Ascending aorta (tissue), 2 donors: ENCODE measurements at regions not wholly inside any gene's neighbourhood (a gene's known extent, or its start where the extent isn't known, plus 50 kb on each side); places are given as distances from the start of the nearest gene placed in this dataset.

Source experiments
- DNase-seq, 2 donors: peaks; one replicate each; pipeline ENCODE4 v3.0.0-alpha.2; 2019; ENCODE audit warnings: low spot score in 2 of 2
- H3K27ac ChIP-seq, 2 donors: fragments of 200-600 bp; sonication (generic); one replicate each; pipeline ENCODE4 v1.5.1; 2016 to 2017; ENCODE audit warnings: mild to moderate bottlenecking in 1 of 2
- H3K27me3 ChIP-seq: fragments of 200-600 bp; sonication (generic); one replicate; pipeline ENCODE4 v1.5.1; 2017
- H3K36me3 ChIP-seq, 2 donors: fragments of 200-600 bp; sonication (generic); one replicate each; pipeline ENCODE4 v1.5.1; 2016
- H3K4me1 ChIP-seq, 2 donors: fragments of 200-600 bp; sonication (generic); one replicate each; pipeline ENCODE4 v1.5.1; 2016 to 2017; ENCODE audit warnings: mild to moderate bottlenecking in 1 of 2
- H3K4me3 ChIP-seq, 2 donors: fragments of 200-600 bp; sonication (generic); one replicate each; pipeline ENCODE4 v1.5.1; 2016 to 2017; ENCODE audit warnings: mild to moderate bottlenecking in 1 of 2
- H3K9me3 ChIP-seq, 2 donors: fragments of 200-600 bp; sonication (generic); one replicate each; pipeline ENCODE4 v1.5.1; 2016
- intact Hi-C: fragments of 100-400 bp; cut with DNase I; formaldehyde crosslinking; loops from one replicate; pipeline ENCODE4 v1.15.1; 2023
- TF ChIP-seq, protein P1 (sequence below), 3 experiments: fragments of 200-600 bp in 2 of 3; fragments of 450-650 bp in 1 of 3; sonication (generic) in 2 of 3; IDR thresholded peaks; one replicate each; pipeline ENCODE4 v1.5.1; 2016 to 2019; ENCODE audit warnings: antibody characterized with exemption in 3 of 3, mild to moderate bottlenecking in 1 of 3, moderate library complexity in 1 of 3

DNA sequence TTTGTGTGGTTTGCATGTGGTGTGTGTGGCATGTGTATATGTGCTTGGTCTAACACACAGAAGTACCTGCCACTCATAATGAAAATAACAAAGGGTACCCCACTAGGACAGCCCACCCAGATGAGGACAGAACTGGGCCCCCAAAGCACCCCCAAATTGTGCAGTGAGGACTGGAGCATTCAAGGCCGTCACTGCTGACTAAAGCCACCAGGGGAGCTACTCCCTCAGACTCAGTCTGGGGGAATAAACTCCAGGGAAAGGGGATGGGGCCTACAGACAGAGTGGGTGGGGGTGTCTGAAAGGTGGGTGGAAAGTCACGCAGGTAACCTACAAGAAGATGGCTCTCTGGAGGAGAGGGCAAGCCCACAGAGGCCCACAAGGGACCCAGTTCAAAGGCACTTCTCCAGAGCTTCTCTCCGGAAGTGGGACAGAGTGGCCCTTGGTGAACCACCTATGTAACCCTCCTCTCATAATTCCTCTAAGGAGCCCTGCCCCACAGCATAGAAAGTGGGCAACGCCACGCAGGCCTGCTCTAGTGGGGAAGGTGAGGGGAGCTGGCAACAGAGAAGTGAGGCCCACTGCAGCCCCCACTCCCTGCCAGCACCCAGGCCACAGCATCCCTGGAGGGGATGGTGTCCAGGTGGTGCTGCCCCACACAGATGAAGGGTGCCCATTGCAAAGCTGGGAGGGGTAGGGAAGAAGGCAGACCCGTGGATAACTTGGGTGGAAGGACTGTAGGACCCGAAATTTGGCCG, 122.8 kb upstream of the MAFB start:
- no peak for DNase-seq
- Histone ChIP-seq H3K4me3 (no peak overlapping the region), H3K9me3 (no peaks in the 10 kb centered on the region), H3K4me1 (no peaks in the 10 kb centered on the region), H3K27ac (no peak overlapping the region), H3K27me3 (no peaks in the 10 kb centered on the region), H3K36me3 (no peaks in the 10 kb centered on the region)
- intact Hi-C loops = no loop called here
- TF ChIP-seq, protein P1, sequence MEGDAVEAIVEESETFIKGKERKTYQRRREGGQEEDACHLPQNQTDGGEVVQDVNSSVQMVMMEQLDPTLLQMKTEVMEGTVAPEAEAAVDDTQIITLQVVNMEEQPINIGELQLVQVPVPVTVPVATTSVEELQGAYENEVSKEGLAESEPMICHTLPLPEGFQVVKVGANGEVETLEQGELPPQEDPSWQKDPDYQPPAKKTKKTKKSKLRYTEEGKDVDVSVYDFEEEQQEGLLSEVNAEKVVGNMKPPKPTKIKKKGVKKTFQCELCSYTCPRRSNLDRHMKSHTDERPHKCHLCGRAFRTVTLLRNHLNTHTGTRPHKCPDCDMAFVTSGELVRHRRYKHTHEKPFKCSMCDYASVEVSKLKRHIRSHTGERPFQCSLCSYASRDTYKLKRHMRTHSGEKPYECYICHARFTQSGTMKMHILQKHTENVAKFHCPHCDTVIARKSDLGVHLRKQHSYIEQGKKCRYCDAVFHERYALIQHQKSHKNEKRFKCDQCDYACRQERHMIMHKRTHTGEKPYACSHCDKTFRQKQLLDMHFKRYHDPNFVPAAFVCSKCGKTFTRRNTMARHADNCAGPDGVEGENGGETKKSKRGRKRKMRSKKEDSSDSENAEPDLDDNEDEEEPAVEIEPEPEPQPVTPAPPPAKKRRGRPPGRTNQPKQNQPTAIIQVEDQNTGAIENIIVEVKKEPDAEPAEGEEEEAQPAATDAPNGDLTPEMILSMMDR (IDR thresholded peaks at IDR 0.05) = no peak

DNA sequence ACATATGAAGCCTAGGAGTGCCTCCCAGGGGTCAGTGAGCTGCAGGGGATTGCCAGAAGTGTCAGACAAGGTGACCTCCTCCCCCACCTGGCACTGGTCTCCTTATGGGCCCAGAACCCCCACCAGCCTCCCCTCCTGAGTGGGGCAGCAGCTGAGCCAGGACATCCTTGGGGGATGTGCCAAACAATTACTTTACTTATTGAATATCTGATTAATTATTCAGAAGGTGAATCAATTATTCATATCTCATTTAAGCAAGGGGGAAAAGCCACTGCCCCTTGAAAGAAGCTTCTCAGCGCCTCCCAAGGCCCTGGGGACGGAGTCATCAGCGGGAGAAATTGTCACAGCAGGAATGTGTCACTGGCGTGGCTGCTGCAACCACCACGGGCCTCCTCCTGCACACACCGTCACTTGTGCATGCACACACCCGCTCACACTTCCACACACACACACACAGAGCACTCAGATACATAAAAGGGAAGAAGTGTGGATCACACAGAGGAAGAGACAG, 123.4 kb upstream of the MAFB start:
- H3K4me3 ChIP-seq = no peak overlapping the region
- H3K36me3 ChIP-seq = no peaks in the 10 kb centered on the region
- intact Hi-C loops = no loop called here
- H3K9me3 ChIP-seq = no peaks in the 10 kb centered on the region
- no peaks in the 10 kb centered on the region for H3K4me1 ChIP-seq
- TF ChIP-seq, protein P1 (IDR thresholded peaks at IDR 0.05) = no peak
- no peaks in the 10 kb centered on the region for H3K27me3 ChIP-seq
- no peak for DNase-seq
- H3K27ac ChIP-seq = no peak overlapping the region

DNA sequence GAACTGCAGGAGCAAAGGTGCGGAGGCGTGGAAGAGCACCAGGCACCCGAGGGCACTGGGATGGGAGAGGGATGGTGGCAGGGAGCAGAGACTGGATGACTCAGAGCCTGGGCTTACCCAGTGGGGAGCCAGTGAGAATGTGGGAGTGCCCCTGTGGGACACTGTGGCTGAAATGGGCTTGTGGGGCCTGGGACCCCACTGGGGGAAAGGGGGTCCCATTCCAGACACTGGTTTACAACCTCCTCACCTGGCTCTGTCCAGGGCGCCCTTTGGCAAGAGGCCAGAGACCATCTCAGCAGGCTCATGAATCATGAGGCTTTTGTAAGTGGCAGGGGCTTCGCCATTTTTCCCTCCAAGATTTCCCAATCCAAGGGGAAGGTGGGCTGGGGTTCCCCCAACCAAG, 124.0 kb upstream of the MAFB start:
- no peak for DNase-seq
- TF ChIP-seq, protein P1 (IDR thresholded peaks at IDR 0.05) = no peak
- Histone ChIP-seq H3K4me3 (no peak overlapping the region), H3K27me3 (no peaks in the 10 kb centered on the region), H3K4me1 (no peaks in the 10 kb centered on the region), H3K36me3 (no peaks in the 10 kb centered on the region), H3K9me3 (no peaks in the 10 kb centered on the region), H3K27ac (no peak overlapping the region)
- intact Hi-C loops = no loop called here

DNA sequence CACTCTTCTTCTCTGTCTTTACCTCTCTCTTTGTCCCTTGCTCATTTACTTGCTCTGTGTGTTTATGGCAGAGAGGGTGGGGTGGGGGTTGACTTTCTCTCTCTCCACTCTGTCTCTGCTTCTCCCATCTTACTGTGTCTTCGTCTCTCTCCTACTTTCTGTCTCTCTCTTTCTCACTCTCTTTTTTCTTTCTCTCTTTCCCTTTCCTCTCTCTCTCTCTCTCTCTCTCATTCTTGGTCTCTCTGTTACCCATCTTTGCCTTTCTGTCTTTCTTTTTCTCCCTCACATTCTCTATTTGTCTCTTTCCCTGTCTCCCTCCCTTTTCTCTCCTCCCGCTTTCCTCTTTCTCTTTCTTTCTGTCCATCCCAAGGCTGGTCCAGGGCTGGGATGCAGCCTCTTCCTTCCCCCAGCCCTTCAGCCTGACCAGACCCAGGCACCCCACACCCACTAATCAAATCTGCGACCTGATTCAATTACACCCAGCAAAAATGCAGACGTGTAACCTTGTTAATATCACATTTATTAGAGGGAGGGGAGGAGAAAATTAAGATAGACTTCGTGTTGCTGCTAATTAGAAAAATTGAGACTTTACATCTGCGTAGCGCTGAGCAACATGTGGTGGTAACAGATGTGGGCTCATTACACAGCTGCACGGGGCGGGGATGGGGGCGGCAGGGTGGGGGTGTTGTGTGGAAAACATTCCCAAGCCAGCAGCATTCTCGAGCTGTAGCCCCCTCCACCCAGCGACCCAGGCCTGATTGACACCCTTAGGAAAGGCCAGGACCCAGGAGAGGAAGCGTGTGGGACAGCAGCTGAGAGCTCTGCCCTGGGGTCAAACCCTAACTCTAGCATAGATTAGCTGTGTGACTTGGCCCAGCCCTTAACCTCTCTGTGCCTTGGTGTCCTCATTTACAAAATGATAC, 124.9 kb upstream of the MAFB start:
- intact Hi-C loops = no loop called here
- DNase-seq = no peak
- TF ChIP-seq, protein P1 (IDR thresholded peaks at IDR 0.05) = no peak

DNA sequence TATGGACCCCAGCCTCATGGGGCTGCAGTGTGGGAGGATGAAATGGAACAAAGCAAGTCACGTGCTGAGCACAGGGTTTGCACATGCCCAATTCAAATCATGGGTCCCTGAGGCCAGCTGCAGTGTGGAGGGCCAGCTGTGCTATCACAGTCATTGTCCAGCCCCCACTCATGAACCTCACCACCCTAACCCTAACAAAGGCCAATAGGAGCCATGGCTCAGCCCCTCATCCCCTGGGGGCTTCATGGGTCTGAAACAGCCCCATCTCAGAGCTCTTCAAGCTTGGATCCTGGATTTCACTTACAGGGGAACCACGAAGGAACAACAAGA, 125.6 kb upstream of the MAFB start:
- Histone ChIP-seq H3K36me3 (no peaks in the 10 kb centered on the region), H3K9me3 (no peaks in the 10 kb centered on the region), H3K4me1 (no peaks in the 10 kb centered on the region), H3K27me3 (no peaks in the 10 kb centered on the region), H3K4me3 (no peak overlapping the region), H3K27ac (no peak overlapping the region)
- no peak for DNase-seq
- TF ChIP-seq, protein P1 (IDR thresholded peaks at IDR 0.05) = no peak
- intact Hi-C loops = no loop called here

More for the DNA sequence above, 124.9 kb upstream of the MAFB start:
- Histone ChIP-seq H3K4me1 (no peaks in the 10 kb centered on the region), H3K27me3 (no peaks in the 10 kb centered on the region), H3K4me3 (no peak overlapping the region), H3K9me3 (no peaks in the 10 kb centered on the region), H3K36me3 (no peaks in the 10 kb centered on the region), H3K27ac (no peak overlapping the region)
